ENCODE measurements at regions not wholly inside any gene's neighbourhood (a gene's known extent, or its start where the extent isn't known, plus 50 kb on each side); places are given as distances from the start of the nearest gene placed in this dataset.

DNA sequence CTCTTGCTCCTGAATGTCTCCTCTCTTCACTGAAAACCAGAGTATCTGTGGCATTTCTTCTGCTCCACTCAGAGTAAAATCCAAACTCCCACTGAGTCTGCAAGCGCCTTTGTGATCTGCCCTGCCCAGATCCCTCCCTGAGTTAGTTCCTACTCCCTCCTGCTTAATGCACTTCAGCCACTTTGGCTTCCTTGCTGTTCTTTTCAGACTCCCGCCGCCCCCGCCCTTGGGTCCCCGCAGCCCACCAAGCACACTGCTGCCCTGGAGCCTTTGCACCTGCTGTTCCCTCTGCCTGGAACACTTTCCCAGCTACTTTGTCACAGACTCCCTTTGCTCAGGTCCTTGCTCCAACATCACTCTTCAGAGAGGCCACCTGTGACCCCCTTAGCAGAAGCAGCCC is 127.2 kb upstream of the SLC25A48 start:
- TF ChIP-seq RAD21 (IDR thresholded peaks at IDR 0.05; ENCODE audit: low read depth) (no peak), CREB1 (IDR thresholded peaks at IDR 0.05; ENCODE audit: low read depth) (no peak), EGR1 (IDR thresholded peaks at IDR 0.05) (no peak), TEAD4 (IDR thresholded peaks at IDR 0.05) (no peak), TAF1 (IDR thresholded peaks at IDR 0.05; ENCODE audit: low read depth) (no peak), TCF12 (IDR thresholded peaks at IDR 0.05; ENCODE audit: low read depth) (no peak), MAX (IDR thresholded peaks at IDR 0.05) (no peak), EP300 (IDR thresholded peaks at IDR 0.05; ENCODE audit: borderline replicate concordance) (no peak), FOXM1 (IDR thresholded peaks at IDR 0.05; ENCODE audit: borderline replicate concordance, low read depth) (no peak), REST (IDR thresholded peaks at IDR 0.05; ENCODE audit: low read depth) (no peak), ZBTB7A (IDR thresholded peaks at IDR 0.05; ENCODE audit: low read depth) (no peak), CEBPB (IDR thresholded peaks at IDR 0.05) (no peak), YY1 (IDR thresholded peaks at IDR 0.05; ENCODE audit: low read depth) (no peak), NFIC (IDR thresholded peaks at IDR 0.05) (no peak), USF1 (IDR thresholded peaks at IDR 0.05) (no peak)

DNA sequence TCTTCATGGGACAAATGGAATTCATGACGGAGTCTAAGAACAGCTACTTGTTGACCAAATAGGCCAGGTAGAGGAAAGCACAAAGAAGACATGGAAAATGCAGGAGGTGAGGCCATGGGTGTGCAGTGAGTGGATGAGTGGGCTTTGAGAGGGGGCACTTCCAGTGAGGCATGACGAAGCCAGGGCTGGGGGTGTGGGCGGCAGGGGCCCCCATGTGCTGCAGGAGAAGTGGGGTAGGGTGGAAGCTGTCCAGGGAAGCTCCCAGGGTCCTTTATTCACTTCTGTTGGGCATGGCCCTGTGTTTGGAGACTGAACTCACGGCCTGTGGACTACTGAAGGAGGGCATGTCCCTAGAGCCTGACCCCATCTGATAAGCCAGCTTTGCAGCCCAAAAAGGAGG is 127.6 kb upstream of the SLC25A48 start:
- TF ChIP-seq MAX (IDR thresholded peaks at IDR 0.05) (no peak), REST (IDR thresholded peaks at IDR 0.05; ENCODE audit: low read depth) (no peak), TCF12 (IDR thresholded peaks at IDR 0.05; ENCODE audit: low read depth) (no peak), NFIC (IDR thresholded peaks at IDR 0.05) (no peak), EP300 (IDR thresholded peaks at IDR 0.05; ENCODE audit: borderline replicate concordance) (no peak)

GRCh38 chr5:135706474-135706873 is 127.7 kb upstream of the CXCL14 start:
- TF ChIP-seq TAF1 (IDR thresholded peaks at IDR 0.05; ENCODE audit: low read depth) (no peak), CEBPB (IDR thresholded peaks at IDR 0.05) (no peak), EGR1 (IDR thresholded peaks at IDR 0.05) (no peak), ZBTB7A (IDR thresholded peaks at IDR 0.05; ENCODE audit: low read depth) (no peak), REST (IDR thresholded peaks at IDR 0.05; ENCODE audit: low read depth) (no peak), YY1 (IDR thresholded peaks at IDR 0.05; ENCODE audit: low read depth) (no peak), NFIC (IDR thresholded peaks at IDR 0.05) (no peak)

DNA sequence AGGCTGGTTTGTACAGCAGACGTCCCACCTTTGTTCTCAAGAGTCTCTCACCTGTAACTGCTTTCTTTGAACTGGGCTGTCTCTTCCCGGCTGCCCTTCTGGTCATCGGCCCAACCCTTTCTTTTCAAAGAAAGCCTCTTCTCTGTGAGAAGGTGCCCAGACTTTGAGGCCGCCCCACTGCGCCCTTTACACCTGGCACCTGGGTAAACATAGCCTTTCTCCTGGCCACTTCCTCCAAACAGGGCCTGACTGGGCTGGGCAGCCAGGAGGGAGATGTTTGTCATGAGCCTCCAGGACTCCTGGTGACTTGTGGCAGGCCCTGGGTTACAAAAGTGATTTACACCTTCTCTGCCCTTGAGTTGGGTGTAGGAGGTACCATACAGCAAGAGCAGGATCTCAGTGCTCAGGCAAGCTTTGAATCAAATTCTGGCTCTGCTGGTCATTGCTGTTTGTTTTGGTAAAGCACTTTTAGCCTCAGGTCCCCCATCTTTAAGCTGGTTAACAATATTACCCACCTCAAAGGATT is 127.2 kb upstream of the CXCL14 start:
- no peak for TF ChIP-seq EGR1 (IDR thresholded peaks at IDR 0.05)
- no peak for TF ChIP-seq MAX (IDR thresholded peaks at IDR 0.05)
- no peak for TF ChIP-seq YY1 (IDR thresholded peaks at IDR 0.05; ENCODE audit: low read depth)
- no peak for TF ChIP-seq TEAD4 (IDR thresholded peaks at IDR 0.05)
- TF ChIP-seq TCF12 (IDR thresholded peaks at IDR 0.05; ENCODE audit: low read depth): no peak
- no peak for TF ChIP-seq USF1 (IDR thresholded peaks at IDR 0.05)

- no peak for TF ChIP-seq REST (IDR thresholded peaks at IDR 0.05; ENCODE audit: low read depth)
- TF ChIP-seq RAD21 (IDR thresholded peaks at IDR 0.05; ENCODE audit: low read depth): no peak
- TF ChIP-seq TAF1 (IDR thresholded peaks at IDR 0.05; ENCODE audit: low read depth): no peak
- TF ChIP-seq TEAD4 (IDR thresholded peaks at IDR 0.05): no peak
- no peak for TF ChIP-seq YY1 (IDR thresholded peaks at IDR 0.05; ENCODE audit: low read depth)
- no peak for TF ChIP-seq CREB1 (IDR thresholded peaks at IDR 0.05; ENCODE audit: low read depth)
- TF ChIP-seq TCF12 (IDR thresholded peaks at IDR 0.05; ENCODE audit: low read depth): no peak
- no peak for TF ChIP-seq MAX (IDR thresholded peaks at IDR 0.05)
- no peak for TF ChIP-seq CEBPB (IDR thresholded peaks at IDR 0.05)
- TF ChIP-seq USF1 (IDR thresholded peaks at IDR 0.05): no peak
- no peak for TF ChIP-seq EP300 (IDR thresholded peaks at IDR 0.05; ENCODE audit: borderline replicate concordance)
- no peak for TF ChIP-seq EGR1 (IDR thresholded peaks at IDR 0.05)
- TF ChIP-seq FOXM1 (IDR thresholded peaks at IDR 0.05; ENCODE audit: borderline replicate concordance, low read depth): no peak
Measured at GRCh38 chr5:135705141-135705631, 126.4 kb upstream of the CXCL14 start.

Measured in Ishikawa (cell line).